ENCODE measurements at regions not wholly inside any gene's neighbourhood (a gene's known extent, or its start where the extent isn't known, plus 50 kb on each side); places are given as distances from the start of the nearest gene placed in this dataset.

DNA sequence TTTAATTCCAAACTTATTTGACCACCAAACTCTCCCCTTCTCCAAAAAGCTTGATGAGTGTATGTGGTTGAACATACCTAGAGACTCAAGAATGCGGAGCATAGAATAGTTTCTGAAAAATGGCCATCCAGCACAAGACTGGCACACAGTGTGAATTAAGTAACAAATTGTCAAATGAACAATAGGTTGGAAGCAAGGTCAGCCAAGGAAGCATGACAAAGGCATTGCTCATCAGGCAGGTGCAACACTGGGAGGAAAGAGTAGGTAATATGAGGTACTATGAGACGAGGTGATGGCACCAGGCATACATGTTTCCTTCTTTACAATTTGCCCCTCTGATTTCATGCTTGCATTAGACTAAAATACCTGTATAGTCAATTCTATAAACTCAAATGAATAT lies 73.7 kb downstream of the DKK1 start:
- TF ChIP-seq, protein P1, sequence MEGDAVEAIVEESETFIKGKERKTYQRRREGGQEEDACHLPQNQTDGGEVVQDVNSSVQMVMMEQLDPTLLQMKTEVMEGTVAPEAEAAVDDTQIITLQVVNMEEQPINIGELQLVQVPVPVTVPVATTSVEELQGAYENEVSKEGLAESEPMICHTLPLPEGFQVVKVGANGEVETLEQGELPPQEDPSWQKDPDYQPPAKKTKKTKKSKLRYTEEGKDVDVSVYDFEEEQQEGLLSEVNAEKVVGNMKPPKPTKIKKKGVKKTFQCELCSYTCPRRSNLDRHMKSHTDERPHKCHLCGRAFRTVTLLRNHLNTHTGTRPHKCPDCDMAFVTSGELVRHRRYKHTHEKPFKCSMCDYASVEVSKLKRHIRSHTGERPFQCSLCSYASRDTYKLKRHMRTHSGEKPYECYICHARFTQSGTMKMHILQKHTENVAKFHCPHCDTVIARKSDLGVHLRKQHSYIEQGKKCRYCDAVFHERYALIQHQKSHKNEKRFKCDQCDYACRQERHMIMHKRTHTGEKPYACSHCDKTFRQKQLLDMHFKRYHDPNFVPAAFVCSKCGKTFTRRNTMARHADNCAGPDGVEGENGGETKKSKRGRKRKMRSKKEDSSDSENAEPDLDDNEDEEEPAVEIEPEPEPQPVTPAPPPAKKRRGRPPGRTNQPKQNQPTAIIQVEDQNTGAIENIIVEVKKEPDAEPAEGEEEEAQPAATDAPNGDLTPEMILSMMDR (conservative IDR thresholded peaks at IDR 0.05), result no peak
- no peak for TF ChIP-seq ZFX (IDR thresholded peaks at IDR 0.05)

Data from C4-2B (cell line).